ENCODE measurements at regions not wholly inside any gene's neighbourhood (a gene's known extent, or its start where the extent isn't known, plus 50 kb on each side); places are given as distances from the start of the nearest gene placed in this dataset.
"Not testable (repeated sequence)": the region's sequence is repeated elsewhere in the genome, so short reads cannot be mapped to it uniquely, and the experiment has no call there.

DNA sequence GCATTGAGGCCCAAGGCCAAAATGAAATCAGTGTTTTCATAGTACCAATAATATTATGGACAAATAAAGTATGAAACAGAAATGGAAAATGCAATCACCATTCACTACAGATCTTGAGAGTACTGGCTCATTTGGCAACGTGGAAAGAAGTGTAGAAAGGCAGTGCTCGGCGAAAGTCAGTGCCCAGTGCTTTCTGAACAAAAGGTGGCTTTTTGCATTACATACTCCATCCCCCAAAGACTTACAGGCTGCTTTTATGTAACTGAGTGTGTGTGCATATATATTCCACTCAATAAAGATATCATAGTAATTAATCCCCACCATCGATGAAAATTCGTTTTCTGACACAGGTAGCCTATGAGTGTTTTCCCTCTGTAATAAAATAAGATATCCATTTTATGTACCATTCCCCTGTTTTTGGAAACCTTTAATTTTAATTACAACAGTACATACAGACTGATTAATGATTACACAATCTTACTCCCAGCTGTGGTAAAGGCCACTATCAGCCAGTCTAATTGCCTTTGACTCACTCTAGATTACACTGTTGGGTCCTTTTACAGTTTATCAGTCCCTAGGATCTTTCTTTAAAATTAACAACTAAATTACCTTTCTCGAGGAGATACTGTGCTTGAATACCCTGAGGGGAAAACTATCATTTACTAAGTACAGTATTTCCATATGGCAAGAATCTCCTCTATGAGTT is 65.9 kb downstream of the MAD2L1 start:
- H3K4me1 Mint-ChIP-seq (ENCODE audit: unreplicated experiment) = no peaks in the 10 kb centered on the region

DNA sequence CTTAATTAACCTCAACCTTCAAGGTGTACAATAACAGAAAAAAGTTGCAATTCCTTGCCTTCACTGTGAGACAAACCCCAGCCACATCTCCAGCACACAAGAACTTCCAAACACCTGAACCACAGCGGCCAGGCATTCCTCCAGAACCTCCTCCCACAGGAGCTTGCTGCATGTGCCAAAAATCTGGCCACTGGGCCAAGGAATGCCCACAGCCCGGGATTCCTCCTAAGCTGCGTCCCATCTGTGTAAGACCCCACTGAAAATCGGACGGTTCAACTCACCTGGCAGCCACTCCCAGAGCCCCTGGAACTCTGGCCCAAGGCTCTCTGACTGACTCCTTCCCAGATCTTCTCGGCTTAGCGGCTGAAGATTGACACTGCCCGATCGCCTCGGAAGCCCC is 70.6 kb downstream of the MAD2L1 start:
- not testable (repeated sequence) for H3K36me3 Mint-ChIP-seq (ENCODE audit: unreplicated experiment); H3K9me3 Mint-ChIP-seq (ENCODE audit: unreplicated experiment); H3K4me3 Mint-ChIP-seq (ENCODE audit: unreplicated experiment); H3K27me3 Mint-ChIP-seq (ENCODE audit: unreplicated experiment); DNase-seq (ENCODE audit: extremely low spot score, unreplicated experiment); H3K27ac Mint-ChIP-seq (ENCODE audit: unreplicated experiment); H3K4me1 Mint-ChIP-seq (ENCODE audit: unreplicated experiment)

More for the DNA sequence above, 65.9 kb downstream of the MAD2L1 start:
- DNase-seq (ENCODE audit: extremely low spot score, unreplicated experiment) = no peak
- Mint-ChIP-seq H3K9me3 (ENCODE audit: unreplicated experiment) (peaks cover 6% of the 10 kb centered on the region), H3K36me3 (ENCODE audit: unreplicated experiment) (no peaks in the 10 kb centered on the region), H3K4me3 (ENCODE audit: unreplicated experiment) (no peak overlapping the region), H3K27ac (ENCODE audit: unreplicated experiment) (no peak overlapping the region), H3K27me3 (ENCODE audit: unreplicated experiment) (no peaks in the 10 kb centered on the region)
- TF ChIP-seq, protein P1, sequence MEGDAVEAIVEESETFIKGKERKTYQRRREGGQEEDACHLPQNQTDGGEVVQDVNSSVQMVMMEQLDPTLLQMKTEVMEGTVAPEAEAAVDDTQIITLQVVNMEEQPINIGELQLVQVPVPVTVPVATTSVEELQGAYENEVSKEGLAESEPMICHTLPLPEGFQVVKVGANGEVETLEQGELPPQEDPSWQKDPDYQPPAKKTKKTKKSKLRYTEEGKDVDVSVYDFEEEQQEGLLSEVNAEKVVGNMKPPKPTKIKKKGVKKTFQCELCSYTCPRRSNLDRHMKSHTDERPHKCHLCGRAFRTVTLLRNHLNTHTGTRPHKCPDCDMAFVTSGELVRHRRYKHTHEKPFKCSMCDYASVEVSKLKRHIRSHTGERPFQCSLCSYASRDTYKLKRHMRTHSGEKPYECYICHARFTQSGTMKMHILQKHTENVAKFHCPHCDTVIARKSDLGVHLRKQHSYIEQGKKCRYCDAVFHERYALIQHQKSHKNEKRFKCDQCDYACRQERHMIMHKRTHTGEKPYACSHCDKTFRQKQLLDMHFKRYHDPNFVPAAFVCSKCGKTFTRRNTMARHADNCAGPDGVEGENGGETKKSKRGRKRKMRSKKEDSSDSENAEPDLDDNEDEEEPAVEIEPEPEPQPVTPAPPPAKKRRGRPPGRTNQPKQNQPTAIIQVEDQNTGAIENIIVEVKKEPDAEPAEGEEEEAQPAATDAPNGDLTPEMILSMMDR (IDR thresholded peaks at IDR 0.05) = no peak

- TF ChIP-seq, protein P1 (IDR thresholded peaks at IDR 0.05) = no peak
- H3K27ac Mint-ChIP-seq (ENCODE audit: unreplicated experiment) = no peak overlapping the region
- H3K36me3 Mint-ChIP-seq (ENCODE audit: unreplicated experiment) = no peaks in the 10 kb centered on the region
- H3K9me3 Mint-ChIP-seq (ENCODE audit: unreplicated experiment) = no peaks in the 10 kb centered on the region
- no peak overlapping the region for H3K4me3 Mint-ChIP-seq (ENCODE audit: unreplicated experiment)
- H3K27me3 Mint-ChIP-seq (ENCODE audit: unreplicated experiment) = peaks cover 2% of the 10 kb centered on the region
- DNase-seq (ENCODE audit: extremely low spot score, unreplicated experiment) = no peak
- H3K4me1 Mint-ChIP-seq (ENCODE audit: unreplicated experiment) = no peaks in the 10 kb centered on the region
Measured at GRCh38 chr4:119984996-119985395, 81.7 kb downstream of the MAD2L1 start.

DNA sequence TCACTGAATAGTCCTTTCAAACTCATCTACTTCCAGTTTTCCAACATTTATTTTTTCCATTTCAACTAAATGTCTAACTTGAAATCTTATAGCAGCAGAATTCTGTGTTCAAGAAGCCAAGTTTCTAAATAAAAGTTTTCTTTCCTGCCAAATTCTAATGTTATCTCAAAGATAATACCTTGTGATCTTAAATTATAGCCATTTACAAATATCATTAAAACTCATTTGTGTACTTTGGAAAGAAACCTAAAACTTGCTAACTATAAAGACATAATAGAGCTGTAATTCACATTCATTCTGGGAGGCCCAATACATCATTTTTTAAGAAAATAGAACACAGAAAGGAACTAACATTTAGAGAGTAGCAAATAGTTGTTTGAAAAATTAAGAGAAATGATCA is 83.9 kb downstream of the MAD2L1 start:
- TF ChIP-seq, protein P1 (IDR thresholded peaks at IDR 0.05) = no peak
- Mint-ChIP-seq H3K27ac (ENCODE audit: unreplicated experiment) (no peak overlapping the region), H3K4me3 (ENCODE audit: unreplicated experiment) (no peak overlapping the region), H3K27me3 (ENCODE audit: unreplicated experiment) (no peaks in the 10 kb centered on the region), H3K9me3 (ENCODE audit: unreplicated experiment) (no peaks in the 10 kb centered on the region), H3K4me1 (ENCODE audit: unreplicated experiment) (no peaks in the 10 kb centered on the region), H3K36me3 (ENCODE audit: unreplicated experiment) (no peaks in the 10 kb centered on the region)
- DNase-seq (ENCODE audit: extremely low spot score, unreplicated experiment) = no peak

GRCh38 chr4:119980456-119980855 is 86.2 kb downstream of the MAD2L1 start:
- DNase-seq (ENCODE audit: extremely low spot score, unreplicated experiment) = no peak
- TF ChIP-seq, protein P1 (IDR thresholded peaks at IDR 0.05) = no peak
- Mint-ChIP-seq H3K27ac (ENCODE audit: unreplicated experiment) (no peak overlapping the region), H3K9me3 (ENCODE audit: unreplicated experiment) (no peaks in the 10 kb centered on the region), H3K4me3 (ENCODE audit: unreplicated experiment) (no peak overlapping the region), H3K36me3 (ENCODE audit: unreplicated experiment) (no peaks in the 10 kb centered on the region), H3K4me1 (ENCODE audit: unreplicated experiment) (no peaks in the 10 kb centered on the region), H3K27me3 (ENCODE audit: unreplicated experiment) (no peaks in the 10 kb centered on the region)
